Effector CD4-positive, alpha-beta T cell (primary cell): ENCODE measurements at regions not wholly inside any gene's neighbourhood (a gene's known extent, or its start where the extent isn't known, plus 50 kb on each side); places are given as distances from the start of the nearest gene placed in this dataset.
"Not testable (repeated sequence)": the region's sequence is repeated elsewhere in the genome, so short reads cannot be mapped to it uniquely, and the experiment has no call there.

Experiments
- DNase-seq: peaks from one replicate; pipeline ENCODE4 v3.0.0-alpha.2; 2020

DNA sequence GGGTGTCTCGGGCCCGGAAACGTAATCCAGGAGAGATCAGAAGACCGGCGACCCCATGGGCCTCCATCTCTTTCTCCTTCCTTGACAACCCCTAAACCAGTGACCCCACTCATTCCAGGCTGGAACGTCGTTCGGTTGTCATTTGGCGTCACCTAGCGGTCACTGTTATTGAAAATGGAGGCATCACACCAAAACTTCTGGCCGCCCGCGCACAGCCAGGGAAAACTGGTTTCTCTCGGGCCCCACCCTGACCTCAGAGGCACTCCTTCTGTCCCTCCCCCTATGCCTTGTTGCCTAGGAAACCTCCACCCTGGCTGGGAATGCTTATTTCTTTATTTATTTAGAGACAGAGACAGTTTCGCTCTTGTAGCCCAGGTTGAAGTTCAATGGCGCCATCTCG lies 2327.3 kb upstream of the TPTE start:
- not testable (repeated sequence) for DNase-seq

DNA sequence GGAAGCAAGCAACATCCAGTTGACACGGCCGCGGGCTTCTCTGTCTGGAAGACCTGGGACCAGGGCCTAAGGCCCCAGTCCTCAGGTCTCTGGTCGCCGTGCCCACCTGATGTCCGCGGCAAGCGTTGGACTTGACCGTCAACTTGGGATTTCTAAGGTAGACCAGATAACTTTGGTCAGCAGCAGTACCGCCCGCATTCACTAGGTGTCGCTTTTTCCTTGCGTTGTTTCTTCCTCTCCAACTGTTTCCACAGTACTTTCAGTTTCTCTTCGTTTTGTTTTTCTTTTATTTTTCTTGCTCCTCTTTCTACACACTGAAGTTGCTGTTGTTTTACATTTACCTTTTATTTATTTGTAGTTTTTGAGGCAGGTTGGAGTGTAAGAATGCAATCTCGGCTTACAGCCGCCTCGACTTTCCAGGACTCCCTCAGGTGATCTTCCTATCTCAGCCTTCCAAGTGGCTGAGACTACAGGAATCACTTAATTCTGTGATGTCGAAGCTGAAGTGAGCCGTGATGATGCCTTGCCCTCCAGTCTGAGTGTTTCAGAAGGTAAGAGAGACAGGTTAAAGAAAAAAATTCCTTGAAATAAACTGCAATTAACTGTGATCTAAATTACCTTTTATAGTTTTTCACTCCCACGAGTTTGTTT lies 2323.9 kb upstream of the TPTE start:
- not testable (repeated sequence) for DNase-seq

DNA sequence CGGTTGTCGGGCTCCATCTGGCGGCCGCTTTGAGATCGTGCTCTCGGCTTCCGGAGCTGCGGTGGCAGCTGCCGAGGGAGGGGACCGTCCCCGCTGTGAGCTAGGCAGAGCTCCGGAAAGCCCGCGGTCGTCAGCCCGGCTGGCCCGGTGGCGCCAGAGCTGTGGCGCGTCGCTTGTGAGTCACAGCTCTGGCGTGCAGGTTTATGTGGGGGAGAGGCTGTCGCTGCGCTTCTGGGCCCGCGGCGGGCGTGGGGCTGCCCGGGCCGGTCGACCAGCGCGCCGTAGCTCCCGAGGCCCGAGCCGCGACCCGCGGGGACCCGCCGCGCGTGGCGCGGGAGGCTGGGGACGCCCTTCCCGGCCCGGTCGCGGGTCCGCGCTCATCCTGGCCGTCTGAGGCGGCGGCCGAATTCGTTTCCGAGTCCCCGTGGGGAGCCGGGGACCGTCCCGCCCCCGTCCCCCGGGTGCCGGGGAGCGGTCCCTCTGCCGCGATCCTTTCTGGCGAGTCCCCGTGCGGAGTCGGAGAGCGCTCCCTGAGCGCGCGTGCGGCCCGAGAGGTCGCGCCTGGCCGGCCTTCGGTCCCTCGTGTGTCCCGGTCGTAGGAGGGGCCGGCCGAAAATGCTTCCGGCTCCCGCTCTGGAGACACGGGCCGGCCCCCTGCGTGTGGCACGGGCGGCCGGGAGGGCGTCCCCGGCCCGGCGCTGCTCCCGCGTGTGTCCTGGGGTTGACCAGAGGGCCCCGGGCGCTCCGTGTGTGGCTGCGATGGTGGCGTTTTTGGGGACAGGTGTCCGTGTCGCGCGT lies 2316.1 kb upstream of the TPTE start:
- not testable (repeated sequence) for DNase-seq

DNA sequence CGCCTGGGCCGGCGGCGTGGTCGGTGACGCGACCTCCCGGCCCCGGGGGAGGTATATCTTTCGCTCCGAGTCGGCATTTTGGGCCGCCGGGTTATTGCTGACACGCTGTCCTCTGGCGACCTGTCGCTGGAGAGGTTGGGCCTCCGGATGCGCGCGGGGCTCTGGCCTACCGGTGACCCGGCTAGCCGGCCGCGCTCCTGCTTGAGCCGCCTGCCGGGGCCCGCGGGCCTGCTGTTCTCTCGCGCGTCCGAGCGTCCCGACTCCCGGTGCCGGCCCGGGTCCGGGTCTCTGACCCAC lies 2315.5 kb upstream of the TPTE start:
- not testable (repeated sequence) for DNase-seq

- DNase-seq = peak; percentile 2
These were observed 2308.3 kb upstream of the TPTE start for GRCh38 chr21:8212986-8213550.

- not testable (repeated sequence) for DNase-seq
These were observed 2306.8 kb upstream of the TPTE start for GRCh38 chr21:8214539-8214938.

DNA sequence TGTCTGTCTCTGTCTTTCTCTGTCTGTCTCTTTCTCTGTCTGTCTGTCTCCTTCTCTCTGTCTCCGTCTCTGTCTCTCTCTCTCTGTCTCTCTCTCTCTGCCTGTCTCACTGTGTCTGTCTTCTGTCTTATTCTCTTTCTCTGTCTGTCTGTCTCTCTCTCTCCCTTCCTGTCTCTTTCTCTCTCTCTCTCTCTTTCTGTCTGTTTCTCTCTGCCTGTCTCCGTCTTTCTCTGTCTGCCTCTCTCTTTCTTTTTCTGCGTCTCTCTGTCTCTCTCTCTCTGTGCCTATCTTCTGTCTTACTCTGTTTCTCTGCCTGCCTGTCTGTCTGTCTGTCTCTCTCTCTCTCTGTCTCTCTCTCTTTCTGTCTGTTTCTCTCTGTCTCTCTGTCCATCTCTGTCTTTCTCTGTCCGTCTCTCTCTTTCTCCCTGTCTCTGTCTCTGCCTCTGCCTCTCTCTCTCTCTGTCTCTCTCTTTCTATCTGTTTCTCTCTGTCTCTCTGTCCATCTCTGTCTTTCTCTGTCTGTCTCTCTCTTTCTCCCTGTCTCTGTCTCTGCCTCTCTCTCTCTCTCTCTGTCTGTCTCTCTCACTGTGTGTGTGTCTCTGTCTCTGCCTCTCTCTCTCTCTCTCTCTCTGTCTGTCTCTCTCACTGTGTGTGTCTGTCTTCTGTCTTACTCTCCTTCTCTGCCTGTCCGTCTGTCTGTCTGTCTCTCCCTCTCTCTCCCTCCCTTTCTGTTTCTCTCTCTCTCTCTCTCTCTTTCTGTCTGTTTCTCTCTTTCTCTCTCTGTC lies 2291.8 kb upstream of the TPTE start:
- DNase-seq = not testable (repeated sequence)

DNA sequence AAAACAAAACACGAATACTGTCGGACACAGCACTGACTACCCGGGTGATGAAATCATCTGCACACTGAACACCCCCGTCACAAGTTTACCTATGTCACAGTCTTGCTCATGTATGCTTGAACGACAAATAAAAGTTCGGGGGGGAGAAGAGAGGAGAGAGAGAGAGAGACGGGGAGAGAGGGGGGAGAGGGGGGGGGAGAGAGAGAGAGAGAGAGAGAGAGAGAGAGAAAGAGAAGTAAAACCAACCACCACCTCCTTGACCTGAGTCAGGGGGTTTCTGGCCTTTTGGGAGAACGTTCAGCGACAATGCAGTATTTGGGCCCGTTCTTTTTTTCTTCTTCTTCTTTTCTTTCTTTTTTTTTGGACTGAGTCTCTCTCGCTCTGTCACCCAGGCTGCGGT lies 2290.1 kb upstream of the TPTE start:
- DNase-seq = not testable (repeated sequence)

GRCh38 chr21:8233000-8233399 lies 2288.4 kb upstream of the TPTE start:
- DNase-seq = not testable (repeated sequence)

- DNase-seq = not testable (repeated sequence)
These were observed 2287.3 kb upstream of the TPTE start for GRCh38 chr21:8234059-8234458.

DNA sequence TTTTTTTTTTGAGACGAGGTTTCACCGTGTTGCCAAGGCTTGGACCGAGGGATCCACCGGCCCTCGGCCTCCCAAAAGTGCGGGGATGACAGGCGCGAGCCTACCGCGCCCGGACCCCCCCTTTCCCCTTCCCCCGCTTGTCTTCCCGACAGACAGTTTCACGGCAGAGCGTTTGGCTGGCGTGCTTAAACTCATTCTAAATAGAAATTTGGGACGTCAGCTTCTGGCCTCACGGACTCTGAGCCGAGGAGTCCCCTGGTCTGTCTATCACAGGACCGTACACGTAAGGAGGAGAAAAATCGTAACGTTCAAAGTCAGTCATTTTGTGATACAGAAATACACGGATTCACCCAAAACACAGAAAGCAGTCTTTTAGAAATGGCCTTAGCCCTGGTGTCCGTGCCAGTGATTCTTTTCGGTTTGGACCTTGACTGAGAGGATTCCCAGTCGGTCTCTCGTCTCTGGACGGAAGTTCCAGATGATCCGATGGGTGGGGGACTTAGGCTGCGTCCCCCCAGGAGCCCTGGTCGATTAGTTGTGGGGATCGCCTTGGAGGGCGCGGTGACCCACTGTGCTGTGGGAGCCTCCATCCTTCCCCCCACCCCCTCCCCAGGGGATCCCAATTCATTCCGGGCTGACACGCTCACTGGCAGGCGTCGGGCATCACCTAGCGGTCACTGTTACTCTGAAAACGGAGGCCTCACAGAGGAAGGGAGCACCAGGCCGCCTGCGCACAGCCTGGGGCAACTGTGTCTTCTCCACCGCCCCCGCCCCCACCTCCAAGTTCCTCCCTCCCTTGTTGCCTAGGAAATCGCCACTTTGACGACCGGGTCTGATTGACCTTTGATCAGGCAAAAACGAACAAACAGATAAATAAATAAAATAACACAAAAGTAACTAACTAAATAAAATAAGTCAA lies 2276.4 kb upstream of the TPTE start:
- DNase-seq = not testable (repeated sequence)

DNA sequence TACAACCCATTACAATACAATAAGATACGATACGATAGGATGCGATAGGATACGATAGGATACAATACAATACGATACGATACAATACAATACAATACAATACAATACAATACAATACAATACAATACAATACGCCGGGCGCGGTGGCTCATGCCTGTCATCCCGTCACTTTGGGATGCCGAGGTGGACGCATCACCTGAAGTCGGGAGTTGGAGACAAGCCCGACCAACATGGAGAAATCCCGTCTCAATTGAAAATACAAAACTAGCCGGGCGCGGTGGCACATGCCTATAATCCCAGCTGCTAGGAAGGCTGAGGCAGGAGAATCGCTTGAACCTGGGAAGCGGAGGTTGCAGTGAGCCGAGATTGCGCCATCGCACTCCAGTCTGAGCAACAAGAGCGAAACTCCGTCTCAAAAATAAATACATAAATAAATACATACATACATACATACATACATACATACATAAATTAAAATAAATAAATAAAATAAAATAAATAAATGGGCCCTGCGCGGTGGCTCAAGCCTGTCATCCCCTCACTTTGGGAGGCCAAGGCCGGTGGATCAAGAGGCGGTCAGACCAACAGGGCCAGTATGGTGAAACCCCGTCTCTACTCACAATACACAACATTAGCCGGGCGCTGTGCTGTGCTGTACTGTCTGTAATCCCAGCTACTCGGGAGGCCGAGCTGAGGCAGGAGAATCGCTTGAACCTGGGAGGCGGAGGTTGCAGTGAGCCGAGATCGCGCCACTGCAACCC lies 2275.6 kb upstream of the TPTE start:
- not testable (repeated sequence) for DNase-seq

- not testable (repeated sequence) for DNase-seq
These were observed 2269.7 kb upstream of the TPTE start for GRCh38 chr21:8251701-8252100.

DNA sequence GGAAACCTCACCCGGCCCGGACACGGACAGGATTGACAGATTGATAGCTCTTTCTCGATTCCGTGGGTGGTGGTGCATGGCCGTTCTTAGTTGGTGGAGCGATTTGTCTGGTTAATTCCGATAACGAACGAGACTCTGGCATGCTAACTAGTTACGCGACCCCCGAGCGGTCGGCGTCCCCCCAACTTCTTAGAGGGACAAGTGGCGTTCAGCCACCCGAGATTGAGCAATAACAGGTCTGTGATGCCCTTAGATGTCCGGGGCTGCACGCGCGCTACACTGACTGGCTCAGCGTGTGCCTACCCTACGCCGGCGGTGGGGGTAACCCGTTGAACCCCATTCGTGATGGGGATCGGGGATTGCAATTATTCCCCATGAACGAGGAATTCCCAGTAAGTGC lies 2266.3 kb upstream of the TPTE start:
- not testable (repeated sequence) for DNase-seq

DNA sequence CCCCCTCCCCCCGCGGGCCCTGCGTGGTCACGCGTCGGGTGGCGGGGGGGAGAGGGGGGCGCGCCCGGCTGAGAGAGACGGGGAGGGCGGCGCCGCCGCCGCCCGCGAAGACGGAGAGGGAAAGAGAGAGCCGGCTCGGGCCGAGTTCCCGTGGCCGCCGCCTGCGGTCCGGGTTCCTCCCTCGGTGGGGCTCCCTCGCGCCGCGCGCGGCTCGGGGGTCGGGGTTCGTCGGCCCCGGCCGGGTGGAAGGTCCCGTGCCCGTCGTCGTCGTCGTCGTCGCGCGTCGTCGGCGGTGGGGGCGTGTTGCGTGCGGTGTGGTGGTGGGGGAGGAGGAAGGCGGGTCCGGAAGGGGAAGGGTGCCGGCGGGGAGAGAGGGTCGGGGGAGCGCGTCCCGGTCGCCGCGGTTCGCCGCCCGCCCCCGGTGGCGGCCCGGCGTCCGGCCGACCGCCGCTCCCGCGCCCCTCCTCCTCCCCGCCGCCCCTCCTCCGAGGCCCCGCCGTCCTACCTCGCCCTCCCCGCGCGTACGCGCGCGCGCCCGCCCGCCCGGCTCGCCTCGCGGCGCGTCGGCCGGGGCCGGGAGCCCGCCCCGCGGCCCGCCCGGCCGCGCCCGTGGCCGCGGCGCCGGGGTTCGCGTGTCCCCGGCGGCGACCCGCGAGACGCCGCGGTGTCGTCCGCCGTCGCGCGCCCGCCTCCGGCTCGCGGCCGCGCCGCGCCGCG lies 2264.1 kb upstream of the TPTE start:
- peak; percentile 72 for DNase-seq

- not testable (repeated sequence) for DNase-seq
These were observed 2261.2 kb upstream of the TPTE start for GRCh38 chr21:8260065-8260627.
